Neuronal stem cell (in vitro differentiated cells): ENCODE measurements at regions not wholly inside any gene's neighbourhood (a gene's known extent, or its start where the extent isn't known, plus 50 kb on each side); places are given as distances from the start of the nearest gene placed in this dataset.
"Not testable (repeated sequence)": the region's sequence is repeated elsewhere in the genome, so short reads cannot be mapped to it uniquely, and the experiment has no call there.

ENCODE experiments used
- DNase-seq: peaks from one replicate; pipeline ENCODE4 v3.0.0-alpha.2; 2013; ENCODE audit warnings: low spot score
- H2AFZ ChIP-seq: one replicate; pipeline ENCODE4 v1.6.1; 2013; ENCODE audit warnings: mild to moderate bottlenecking, low read length, inconsistent platforms
- H2AK5ac ChIP-seq: 2 replicates; pipeline ENCODE4 v1.6.1; 2013; ENCODE audit warnings: low read depth, mild to moderate bottlenecking, inconsistent platforms, low read length, moderate library complexity, mixed read lengths
- H2BK120ac ChIP-seq: 2 replicates; pipeline ENCODE4 v1.6.1; 2013; ENCODE audit warnings: low read depth, mild to moderate bottlenecking, inconsistent platforms, low read length, moderate library complexity, mixed read lengths
- H2BK12ac ChIP-seq: one replicate; pipeline ENCODE4 v1.6.1; 2013; ENCODE audit warnings: low read length, inconsistent platforms
- H2BK15ac ChIP-seq: 2 replicates; pipeline ENCODE4 v1.6.1; 2013; ENCODE audit warnings: mild to moderate bottlenecking, low read length, inconsistent platforms, mixed read lengths
- H2BK5ac ChIP-seq: one replicate; pipeline ENCODE4 v1.6.1; 2013; ENCODE audit warnings: inconsistent platforms, mild to moderate bottlenecking, low read length, moderate library complexity
- H3K14ac ChIP-seq: one replicate; pipeline ENCODE4 v1.6.1; 2013; ENCODE audit warnings: low read length, inconsistent platforms
- H3K18ac ChIP-seq: 2 replicates; pipeline ENCODE4 v1.6.1; 2013; ENCODE audit warnings: low read length, inconsistent platforms
- H3K23ac ChIP-seq: 2 replicates; pipeline ENCODE4 v1.6.1; 2013; ENCODE audit warnings: low read depth, mild to moderate bottlenecking, mixed read lengths, low read length, inconsistent platforms; ENCODE audit not compliant: poor library complexity
- H3K27ac ChIP-seq: replicated peaks from 3 replicates; pipeline ENCODE4 v1.5.1; 2013; ENCODE audit warnings: low read length, inconsistent platforms
- H3K27me3 ChIP-seq, 3 experiments: 2 replicates each; pipeline ENCODE4 v1.6.1; 2013; ENCODE audit warnings: low read length in 3 of 3, mild to moderate bottlenecking in 2 of 3, inconsistent platforms in 1 of 3, low read depth in 1 of 3, mixed read lengths in 1 of 3, moderate library complexity in 1 of 3; ENCODE audit not compliant: control insufficient read depth in 3 of 3, insufficient read depth in 3 of 3
- H3K36me3 ChIP-seq, 2 donors: replicated peaks in 1 of 2; 2 replicates each; pipeline ENCODE4 v1.6.1; 2013; ENCODE audit warnings: low read length in 2 of 2; ENCODE audit not compliant: control insufficient read depth in 2 of 2, insufficient read depth in 2 of 2
- H3K4ac ChIP-seq: 2 replicates; pipeline ENCODE4 v1.6.1; 2013; ENCODE audit warnings: inconsistent platforms, mild to moderate bottlenecking, low read length, moderate library complexity
- H3K4me1 ChIP-seq, 2 donors: 1 replicate in 1 of 2; 2 replicates in 1 of 2; pipeline ENCODE4 v1.6.1; 2013; ENCODE audit warnings: low read length in 2 of 2, low read depth in 1 of 2; ENCODE audit not compliant: control insufficient read depth in 2 of 2, insufficient read depth in 1 of 2
- H3K4me2 ChIP-seq: one replicate; pipeline ENCODE4 v1.6.1; 2013; ENCODE audit warnings: mild to moderate bottlenecking, low read length, inconsistent platforms; ENCODE audit not compliant: insufficient read depth, poor library complexity, severe bottlenecking
- H3K4me3 ChIP-seq, 2 donors: 2 replicates each; pipeline ENCODE4 v1.5.1; 2013; ENCODE audit warnings: low read length in 2 of 2, mild to moderate bottlenecking in 2 of 2, inconsistent platforms in 1 of 2, moderate library complexity in 1 of 2
- H3K79me1 ChIP-seq: one replicate; pipeline ENCODE4 v1.6.1; 2013; ENCODE audit warnings: low read depth, mild to moderate bottlenecking, inconsistent platforms, low read length, moderate library complexity
- H3K9ac ChIP-seq: one replicate; pipeline ENCODE4 v1.6.1; 2013; ENCODE audit warnings: mild to moderate bottlenecking, low read depth, low read length, inconsistent platforms; ENCODE audit not compliant: poor library complexity
- H3K9me3 ChIP-seq, 2 donors: replicated peaks in 1 of 2; 2 replicates each; pipeline versions ENCODE3 to v1.6.1; 2013; ENCODE audit warnings: low read length in 2 of 2, mild to moderate bottlenecking in 2 of 2, inconsistent platforms in 1 of 2, low read depth in 1 of 2, mixed read lengths in 1 of 2, moderate library complexity in 1 of 2; ENCODE audit not compliant: control insufficient read depth in 2 of 2, insufficient read depth in 1 of 2
- H4K8ac ChIP-seq: one replicate; pipeline ENCODE4 v1.6.1; 2013; ENCODE audit warnings: low read depth, mild to moderate bottlenecking, inconsistent platforms, low read length, moderate library complexity
- H4K91ac ChIP-seq: one replicate; pipeline ENCODE4 v1.6.1; 2013; ENCODE audit warnings: low read length, low read depth, mild to moderate bottlenecking, inconsistent platforms; ENCODE audit not compliant: poor library complexity
- WGBS, 2 donors: extraction: QIAGEN DNeasy Blood & Tissue Kit; methylation state at CpG; one replicate each; pipeline ENCODE4 v1.1.7; 2013; ENCODE audit warnings: missing lambda C conversion rate in 2 of 2, mixed read lengths in 1 of 2; ENCODE audit not compliant: insufficient read length in 2 of 2, insufficient replicate concordance in 1 of 2; ENCODE audit errors: extremely low coverage in 2 of 2; 5-methylcytosine and 5-hydroxymethylcytosine counted together

GRCh38 chr10:55519264-55519663 lies 718.2 kb upstream of the PCDH15 start:
- Histone ChIP-seq H2AFZ (no peak overlapping the region), H3K79me1 (no peaks in the 10 kb centered on the region), H2BK5ac (no peak overlapping the region), H2AK5ac (no peak overlapping the region), H3K4me1 (no peaks in the 10 kb centered on the region), H4K8ac (no peak overlapping the region), H3K9ac (no peak overlapping the region), H3K18ac (no peak overlapping the region), H3K27ac (no peak overlapping the region), H3K23ac (no peak overlapping the region), H2BK12ac (no peak overlapping the region), H2BK120ac (no peak overlapping the region), H3K36me3 (no peaks in the 10 kb centered on the region), H3K4me3 (no peak overlapping the region), H3K14ac (no peak overlapping the region), H3K9me3 (no peaks in the 10 kb centered on the region), H2BK15ac (no peak overlapping the region), H3K27me3 (no peaks in the 10 kb centered on the region), H3K4ac (no peak overlapping the region), H3K4me2 (no peak overlapping the region), H4K91ac (no peak overlapping the region)
- DNase-seq = no peak
- 100% methylated on average over 3 of the region's 7 CpGs; no CpG with 5 or more reads in 1 of the 2 donors for WGBS, 2 donors

- H2BK5ac ChIP-seq, H3K23ac ChIP-seq, H3K4me1 ChIP-seq, DNase-seq, H3K18ac ChIP-seq, H3K79me1 ChIP-seq, H3K4me2 ChIP-seq, H2BK120ac ChIP-seq, H3K27me3 ChIP-seq, H3K27ac ChIP-seq, H3K36me3 ChIP-seq, H2BK12ac ChIP-seq, H4K8ac ChIP-seq, H2AK5ac ChIP-seq, H3K4me3 ChIP-seq, H3K4ac ChIP-seq, H3K9me3 ChIP-seq, H2BK15ac ChIP-seq, H3K9ac ChIP-seq, H4K91ac ChIP-seq, H3K14ac ChIP-seq: not testable (repeated sequence)
- WGBS, 2 donors = no CpG with 5 or more reads among the region's 1 CpG
- peak overlapping the region; percentile 86 for H2AFZ ChIP-seq
Measured at GRCh38 chr10:55518416-55518815, 717.4 kb upstream of the PCDH15 start.

- WGBS, 2 donors = no CpG with 5 or more reads among the region's 4 CpGs
- Histone ChIP-seq H3K9ac (no peak overlapping the region), H3K4me1 (no peaks in the 10 kb centered on the region), H2BK5ac (no peak overlapping the region), H3K18ac (no peak overlapping the region), H3K4me2 (no peak overlapping the region), H3K36me3 (no peaks in the 10 kb centered on the region), H2BK15ac (no peak overlapping the region), H3K4ac (no peak overlapping the region), H4K91ac (no peak overlapping the region), H3K27me3 (no peaks in the 10 kb centered on the region), H3K9me3 (no peaks in the 10 kb centered on the region), H3K23ac (no peak overlapping the region), H3K4me3 (no peak overlapping the region), H4K8ac (no peak overlapping the region), H2AFZ (no peak overlapping the region), H3K14ac (no peak overlapping the region), H2AK5ac (no peak overlapping the region), H3K79me1 (no peaks in the 10 kb centered on the region), H2BK12ac (no peak overlapping the region), H2BK120ac (no peak overlapping the region), H3K27ac (no peak overlapping the region)
- DNase-seq = no peak
Measured at GRCh38 chr10:55509168-55509567, 708.1 kb upstream of the PCDH15 start.

GRCh38 chr10:55500931-55501559 lies 700.0 kb upstream of the PCDH15 start:
- Histone ChIP-seq H3K4me3 (no peak overlapping the region), H3K36me3 (no peaks in the 10 kb centered on the region), H3K79me1 (no peaks in the 10 kb centered on the region), H3K18ac (no peak overlapping the region), H2AFZ (no peak overlapping the region), H4K91ac (no peak overlapping the region), H3K4ac (no peak overlapping the region), H2BK12ac (no peak overlapping the region), H2BK15ac (no peak overlapping the region), H3K4me2 (no peak overlapping the region), H3K27me3 (no peaks in the 10 kb centered on the region), H3K9ac (no peak overlapping the region), H4K8ac (no peak overlapping the region), H3K4me1 (no peaks in the 10 kb centered on the region), H3K14ac (no peak overlapping the region), H2BK5ac (no peak overlapping the region), H3K9me3 (no peaks in the 10 kb centered on the region), H2BK120ac (no peak overlapping the region), H3K23ac (no peak overlapping the region), H2AK5ac (no peak overlapping the region), H3K27ac (no peak overlapping the region)
- WGBS, 2 donors = no CpG with 5 or more reads among the region's 1 CpG
- DNase-seq = peak; percentile 37
